SK-N-SH (cell line): ENCODE measurements at regions not wholly inside any gene's neighbourhood (a gene's known extent, or its start where the extent isn't known, plus 50 kb on each side); places are given as distances from the start of the nearest gene placed in this dataset.

Experiments
- CTCF ChIA-PET: fragments of 300-600, 350-600 bp; formaldehyde crosslinking; extraction: SDS; loops from one replicate; lab custom pipeline; 2021; lab: Yijun Ruan, JAX
- POLR2A ChIA-PET: fragments of 350-600 bp; sonication (Branson Sonifier 250); formaldehyde crosslinking; extraction: SDS; loops from one replicate; lab custom pipeline; 2020; ENCODE audit warnings: antibody characterized with exemption, inconsistent platforms; lab: Yijun Ruan, JAX
- DNase-seq: peaks from one replicate; pipeline ENCODE4 v3.0.0; 2012
- H2AFZ ChIP-seq: fragments of 200-600 bp; sonication (generic); 2 replicates; pipeline ENCODE4 v1.8.1; 2016; ENCODE audit warnings: antibody characterized with exemption, mild to moderate bottlenecking, low read depth
- H3F3A ChIP-seq: fragments of 200-600 bp; sonication (generic); replicated peaks from 2 replicates; pipeline ENCODE3; 2016; ENCODE audit warnings: antibody characterized with exemption, mild to moderate bottlenecking; ENCODE audit not compliant: insufficient read depth
- H3K27ac ChIP-seq, 2 experiments: fragments of 200-500 bp in 1 of 2; fragments of 200-600 bp in 1 of 2; sonication (Bioruptor generic) in 1 of 2; sonication (generic), shearing (Covaris generic) in 1 of 2; 2 replicates each; pipeline versions ENCODE4 v1.5.1 to v1.6.1; 2014 to 2016; ENCODE audit warnings: low read depth in 2 of 2, inconsistent platforms in 1 of 2, low read length in 1 of 2, mild to moderate bottlenecking in 1 of 2, mixed read lengths in 1 of 2
- H3K27me3 ChIP-seq: fragments of 200-600 bp; sonication (generic), shearing (Covaris generic); 2 replicates; pipeline ENCODE4 v1.6.1; 2016; ENCODE audit warnings: mixed run types; ENCODE audit not compliant: insufficient read depth
- H3K36me3 ChIP-seq, 2 experiments: fragments of 200-500 bp in 1 of 2; fragments of 200-600 bp in 1 of 2; sonication (Bioruptor generic) in 1 of 2; sonication (generic) in 1 of 2; replicated peaks in 1 of 2; 2 replicates each; pipeline versions ENCODE3 to v1.5.1; 2014 to 2016; ENCODE audit warnings: low read length in 1 of 2, mild to moderate bottlenecking in 1 of 2; ENCODE audit not compliant: insufficient read depth in 2 of 2, control insufficient read depth in 1 of 2
- H3K4me1 ChIP-seq, 2 experiments: fragments of 200-500 bp in 1 of 2; fragments of 200-600 bp in 1 of 2; sonication (Bioruptor generic) in 1 of 2; sonication (generic), shearing (Covaris generic) in 1 of 2; 2 replicates each; pipeline versions ENCODE4 v1.5.1 to v1.6.1; 2014 to 2016; ENCODE audit warnings: low read depth in 1 of 2, low read length in 1 of 2, mixed run types in 1 of 2; ENCODE audit not compliant: insufficient read depth in 2 of 2, control insufficient read depth in 1 of 2
- H3K4me2 ChIP-seq: fragments of 200-600 bp; sonication (generic), shearing (Covaris generic); 2 replicates; pipeline ENCODE4 v1.6.1; 2017; ENCODE audit warnings: mixed run types
- H3K4me3 ChIP-seq, 2 experiments: fragments of 200-500 bp in 1 of 2; fragments of 200-600 bp in 1 of 2; sonication (Bioruptor generic) in 1 of 2; sonication (generic), shearing (Covaris generic) in 1 of 2; 2 replicates each; pipeline versions ENCODE4 v1.5.1 to v1.8.1; 2014 to 2016; ENCODE audit warnings: low read depth in 2 of 2, inconsistent platforms in 1 of 2, low read length in 1 of 2, mild to moderate bottlenecking in 1 of 2, mixed read lengths in 1 of 2, moderate library complexity in 1 of 2
- H3K79me2 ChIP-seq: fragments of 200-600 bp; sonication (generic); 2 replicates; pipeline ENCODE4 v1.8.1; 2017; ENCODE audit warnings: mild to moderate bottlenecking; ENCODE audit not compliant: insufficient read depth
- H3K9ac ChIP-seq: fragments of 200-600 bp; sonication (generic); 2 replicates; pipeline ENCODE4 v1.6.1; 2017; ENCODE audit warnings: mixed run types
- H3K9me2 ChIP-seq: fragments of 200-600 bp; sonication (generic); 2 replicates; pipeline ENCODE4 v1.6.1; 2017; ENCODE audit warnings: mixed run types
- H3K9me3 ChIP-seq: fragments of 200-600 bp; sonication (generic); 2 replicates; pipeline ENCODE4 v1.6.1; 2017; ENCODE audit warnings: mixed run types, mild to moderate bottlenecking, moderate library complexity
- H4K20me1 ChIP-seq: fragments of 200-600 bp; sonication (generic); 2 replicates; pipeline ENCODE4 v1.6.1; 2017; ENCODE audit warnings: mild to moderate bottlenecking, mixed run types; ENCODE audit not compliant: insufficient read depth
- CHD2 ChIP-seq: fragments of 150-350 bp; IDR thresholded peaks from 2 replicates; pipeline ENCODE4 v1.6.1; 2018; ENCODE audit warnings: low read length; ENCODE audit not compliant: partially characterized antibody
- CTCF ChIP-seq: fragments of 200-600 bp; sonication (generic); IDR thresholded peaks from 2 replicates; pipeline ENCODE4 v1.6.1; 2017; ENCODE audit warnings: antibody characterized with exemption, mild to moderate bottlenecking, moderate library complexity
- ELF1 ChIP-seq: IDR thresholded peaks from 2 replicates; pipeline ENCODE4 v1.4.0; 2012
- GABPA ChIP-seq: IDR thresholded peaks from 2 replicates; pipeline ENCODE4 v1.4.0; 2012; ENCODE audit warnings: low read depth, mild to moderate bottlenecking
- IRF3 ChIP-seq: fragments of 150-350 bp; IDR thresholded peaks from 2 replicates; pipeline ENCODE4 v1.6.1; 2016; ENCODE audit warnings: mild to moderate bottlenecking, low read depth, low read length
- MEF2A ChIP-seq: IDR thresholded peaks from 2 replicates; pipeline ENCODE4 v1.4.0; 2012; ENCODE audit warnings: low read depth, borderline replicate concordance
- MXI1 ChIP-seq: IDR thresholded peaks from 2 replicates; pipeline ENCODE4 v1.6.1; 2012; ENCODE audit warnings: mild to moderate bottlenecking, low read depth, low read length, improper control_type of control experiment
- NFIC ChIP-seq: IDR thresholded peaks from 2 replicates; pipeline ENCODE4 v1.4.0; 2012; ENCODE audit warnings: borderline replicate concordance
- NRF1 ChIP-seq: IDR thresholded peaks from 2 replicates; pipeline ENCODE4 v1.6.1; 2012; ENCODE audit warnings: low read depth, mild to moderate bottlenecking, low read length
- RCOR1 ChIP-seq: fragments of 150-350 bp; IDR thresholded peaks from 2 replicates; pipeline ENCODE4 v1.6.1; 2017; ENCODE audit warnings: antibody characterized with exemption, low read length
- REST ChIP-seq: IDR thresholded peaks from 2 replicates; pipeline ENCODE4 v1.6.1; 2012; ENCODE audit warnings: mild to moderate bottlenecking, low read depth, low read length, moderate library complexity
- RFX5 ChIP-seq: IDR thresholded peaks from 2 replicates; pipeline ENCODE4 v1.6.1; 2012; ENCODE audit warnings: mild to moderate bottlenecking, improper control_type of control experiment, low read length
- RXRA ChIP-seq: IDR thresholded peaks from 2 replicates; pipeline ENCODE4 v1.4.0; 2012; ENCODE audit warnings: low read depth, mild to moderate bottlenecking, borderline replicate concordance
- SIN3A ChIP-seq: IDR thresholded peaks from 2 replicates; pipeline ENCODE4 v1.6.1; 2012; ENCODE audit warnings: low read depth, mild to moderate bottlenecking, low read length, moderate library complexity, borderline replicate concordance
- SMC3 ChIP-seq: IDR thresholded peaks from 2 replicates; pipeline ENCODE4 v1.6.1; 2012; ENCODE audit warnings: low read depth, low read length, improper control_type of control experiment
- TAF1 ChIP-seq: IDR thresholded peaks from 2 replicates; pipeline ENCODE4 v1.6.1; 2012; ENCODE audit warnings: low read depth, mild to moderate bottlenecking, low read length, moderate library complexity, borderline replicate concordance
- TCF12 ChIP-seq: IDR thresholded peaks from 2 replicates; pipeline ENCODE4 v1.4.0; 2012
- ZBTB33 ChIP-seq: IDR thresholded peaks from 2 replicates; pipeline ENCODE4 v1.4.0; 2012; ENCODE audit warnings: low read depth, borderline replicate concordance
- WGBS: methylation state at CpG from one replicate; pipeline ENCODE4 v1.1.6; 2017; ENCODE audit warnings: low lambda C conversion rate; 5-methylcytosine and 5-hydroxymethylcytosine counted together

GRCh38 chr6:147057188-147057587, 147.0 kb upstream of the STXBP5 start:
- DNase-seq: no peak
- H3K9me2 ChIP-seq: no peaks in the 10 kb centered on the region
- H3K4me1 ChIP-seq: peaks cover 0 to 4% of the 10 kb centered on the region in 2 experiments; a peak in 2 of 4 replicates
- H3K79me2 ChIP-seq: no peaks in the 10 kb centered on the region
- TF ChIP-seq SIN3A (no peak), RFX5 (no peak), SMC3 (no peak), TCF12 (no peak), CHD2 (no peak), CTCF (no peak), GABPA (no peak), ELF1 (no peak), MEF2A (no peak), RCOR1 (no peak), IRF3 (no peak), TAF1 (no peak)
- H3K9me3 ChIP-seq: no peaks in the 10 kb centered on the region
- H3K27ac ChIP-seq: peak overlapping the region in 1 of 2 experiments; percentile 34; a peak in 1 of 4 replicates
- no peak overlapping the region for H3K4me3 ChIP-seq
- H3K36me3 ChIP-seq: no peaks in the 10 kb centered on the region
- H3K9ac ChIP-seq: no peak overlapping the region
- no peak overlapping the region for H3K4me2 ChIP-seq
- CTCF ChIA-PET: no interaction called here
- no peak overlapping the region for H2AFZ ChIP-seq
- H4K20me1 ChIP-seq: no peaks in the 10 kb centered on the region
- H3K27me3 ChIP-seq: no peaks in the 10 kb centered on the region
- POLR2A ChIA-PET: no interaction called here
- WGBS: 38% methylated on average over 1 of the region's 1 CpG
- H3F3A ChIP-seq: no peaks in the 10 kb centered on the region

- 93% methylated on average over 3 of the region's 3 CpGs for WGBS
- CTCF ChIA-PET: interaction anchor here (0.7 to 1.3 kb wide), 2 partner anchors 15 to 271 kb away, joined by 3 to 4 read pairs; no protein-coding TSS in a partner anchor
- H3K4me1 ChIP-seq: peaks cover 0 to 4% of the 10 kb centered on the region in 2 experiments; a peak in 2 of 4 replicates
- peak; percentile 11 for DNase-seq
- no peaks in the 10 kb centered on the region for H3K27me3 ChIP-seq
- H3K9me3 ChIP-seq: no peaks in the 10 kb centered on the region
- H2AFZ ChIP-seq: no peak overlapping the region
- H3K4me2 ChIP-seq: no peak overlapping the region
- H3F3A ChIP-seq: no peaks in the 10 kb centered on the region
- H3K9ac ChIP-seq: no peak overlapping the region
- POLR2A ChIA-PET: no interaction called here
- no peak overlapping the region for H3K4me3 ChIP-seq
- H3K36me3 ChIP-seq: no peaks in the 10 kb centered on the region
- no peaks in the 10 kb centered on the region for H3K9me2 ChIP-seq
- H3K27ac ChIP-seq: peak overlapping the region in 1 of 2 experiments; percentile 34; a peak in 1 of 4 replicates
- no peaks in the 10 kb centered on the region for H4K20me1 ChIP-seq
- H3K79me2 ChIP-seq: no peaks in the 10 kb centered on the region
- TF ChIP-seq REST (no peak), ZBTB33 (no peak), MXI1 (no peak), RXRA (no peak), ELF1 (no peak), TCF12 (no peak), NFIC (no peak), RCOR1 (no peak), NRF1 (no peak), IRF3 (no peak)
These were observed 146.4 kb upstream of the STXBP5 start for GRCh38 chr6:147057705-147058342.
